ENCODE measurements at regions not wholly inside any gene's neighbourhood (a gene's known extent, or its start where the extent isn't known, plus 50 kb on each side); places are given as distances from the start of the nearest gene placed in this dataset.

DNA sequence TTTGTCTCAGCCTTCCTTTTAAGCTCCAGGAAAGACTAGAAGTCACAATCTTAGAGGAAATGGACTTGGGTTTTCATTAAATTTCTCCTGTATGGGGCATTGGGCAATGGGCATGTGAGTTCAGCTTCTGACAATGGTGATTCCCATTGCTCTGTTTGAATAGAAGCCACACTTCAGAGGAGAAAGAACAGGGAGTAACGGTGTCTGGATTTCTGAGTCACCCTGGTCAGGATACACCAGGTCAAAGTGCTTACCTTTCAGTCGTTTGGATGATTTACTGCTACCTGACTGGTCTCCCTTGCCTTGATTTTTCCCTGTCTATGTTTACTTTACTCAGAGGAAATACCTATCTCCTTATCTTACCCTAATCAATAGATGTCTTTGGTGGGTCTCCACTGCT lies 111.7 kb upstream of the VEPH1 start:
- TF ChIP-seq, protein P1, sequence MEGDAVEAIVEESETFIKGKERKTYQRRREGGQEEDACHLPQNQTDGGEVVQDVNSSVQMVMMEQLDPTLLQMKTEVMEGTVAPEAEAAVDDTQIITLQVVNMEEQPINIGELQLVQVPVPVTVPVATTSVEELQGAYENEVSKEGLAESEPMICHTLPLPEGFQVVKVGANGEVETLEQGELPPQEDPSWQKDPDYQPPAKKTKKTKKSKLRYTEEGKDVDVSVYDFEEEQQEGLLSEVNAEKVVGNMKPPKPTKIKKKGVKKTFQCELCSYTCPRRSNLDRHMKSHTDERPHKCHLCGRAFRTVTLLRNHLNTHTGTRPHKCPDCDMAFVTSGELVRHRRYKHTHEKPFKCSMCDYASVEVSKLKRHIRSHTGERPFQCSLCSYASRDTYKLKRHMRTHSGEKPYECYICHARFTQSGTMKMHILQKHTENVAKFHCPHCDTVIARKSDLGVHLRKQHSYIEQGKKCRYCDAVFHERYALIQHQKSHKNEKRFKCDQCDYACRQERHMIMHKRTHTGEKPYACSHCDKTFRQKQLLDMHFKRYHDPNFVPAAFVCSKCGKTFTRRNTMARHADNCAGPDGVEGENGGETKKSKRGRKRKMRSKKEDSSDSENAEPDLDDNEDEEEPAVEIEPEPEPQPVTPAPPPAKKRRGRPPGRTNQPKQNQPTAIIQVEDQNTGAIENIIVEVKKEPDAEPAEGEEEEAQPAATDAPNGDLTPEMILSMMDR (IDR thresholded peaks at IDR 0.05; ENCODE audit: borderline replicate concordance, insufficient read depth, low read depth, low read length): no peak
- no peak overlapping the region for H3K4me3 ChIP-seq (ENCODE audit: low read depth, low read length)

DNA sequence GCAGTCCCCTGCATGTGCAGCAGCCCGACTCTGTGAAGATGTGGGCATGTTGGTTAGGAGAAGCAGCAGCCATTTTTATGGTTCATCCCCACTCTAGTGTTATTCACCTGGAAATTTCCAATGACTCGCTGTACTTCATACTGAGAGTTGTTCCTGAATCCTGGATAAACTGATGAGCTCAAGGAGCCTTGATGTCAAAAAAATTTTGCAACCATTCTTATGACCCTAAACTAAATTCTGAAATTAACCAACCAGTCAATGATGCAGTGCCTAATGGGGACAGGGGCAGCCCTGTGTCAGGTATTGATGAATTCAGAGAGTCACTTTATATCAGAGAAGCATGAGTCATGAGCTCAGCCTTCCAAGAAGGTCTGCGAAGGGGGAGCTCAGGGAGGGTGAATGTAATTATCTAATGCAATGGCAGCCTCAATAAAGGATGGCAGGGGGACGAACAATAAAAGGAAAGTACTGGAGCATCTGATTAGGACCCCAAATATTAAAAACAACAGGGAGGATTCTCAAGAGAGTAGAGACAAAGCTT lies 108.4 kb upstream of the VEPH1 start:
- TF ChIP-seq, protein P1 (IDR thresholded peaks at IDR 0.05; ENCODE audit: borderline replicate concordance, insufficient read depth, low read depth, low read length): no peak
- no peak overlapping the region for H3K4me3 ChIP-seq (ENCODE audit: low read depth, low read length)

DNA sequence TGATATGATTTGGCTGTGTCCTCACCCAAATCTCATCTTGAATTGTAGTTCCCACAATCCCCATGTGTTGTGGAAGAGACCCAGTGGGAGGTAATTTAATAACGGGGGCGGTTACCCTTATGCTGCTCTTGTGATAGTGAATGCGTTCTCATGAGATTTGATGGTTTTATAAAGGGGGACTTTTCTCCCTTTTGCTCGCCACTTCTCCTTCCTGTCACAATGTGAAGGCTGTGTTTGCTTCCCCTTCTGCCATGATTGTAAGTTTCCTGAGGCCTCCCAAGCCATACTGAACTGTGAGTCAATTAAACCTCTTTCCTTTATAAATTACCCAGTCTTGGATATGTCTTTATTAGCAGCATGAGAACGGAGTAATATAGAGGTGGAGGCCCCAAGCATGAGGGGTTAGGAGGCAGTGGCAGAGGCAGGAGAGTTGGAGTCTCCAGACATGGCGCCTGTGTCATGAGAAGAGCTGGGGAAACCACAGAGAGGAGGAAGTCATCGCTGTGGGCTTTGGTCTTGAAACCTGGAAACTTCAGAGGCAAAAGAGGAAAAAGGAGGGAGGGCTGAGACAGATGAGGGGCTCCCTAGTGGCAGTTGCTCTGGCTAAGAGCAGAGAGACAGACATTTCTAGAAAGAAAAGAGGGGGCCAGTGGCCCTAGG lies 107.8 kb upstream of the VEPH1 start:
- TF ChIP-seq, protein P1 (IDR thresholded peaks at IDR 0.05; ENCODE audit: borderline replicate concordance, insufficient read depth, low read depth, low read length): no peak
- no peak overlapping the region for H3K4me3 ChIP-seq (ENCODE audit: low read depth, low read length)

DNA sequence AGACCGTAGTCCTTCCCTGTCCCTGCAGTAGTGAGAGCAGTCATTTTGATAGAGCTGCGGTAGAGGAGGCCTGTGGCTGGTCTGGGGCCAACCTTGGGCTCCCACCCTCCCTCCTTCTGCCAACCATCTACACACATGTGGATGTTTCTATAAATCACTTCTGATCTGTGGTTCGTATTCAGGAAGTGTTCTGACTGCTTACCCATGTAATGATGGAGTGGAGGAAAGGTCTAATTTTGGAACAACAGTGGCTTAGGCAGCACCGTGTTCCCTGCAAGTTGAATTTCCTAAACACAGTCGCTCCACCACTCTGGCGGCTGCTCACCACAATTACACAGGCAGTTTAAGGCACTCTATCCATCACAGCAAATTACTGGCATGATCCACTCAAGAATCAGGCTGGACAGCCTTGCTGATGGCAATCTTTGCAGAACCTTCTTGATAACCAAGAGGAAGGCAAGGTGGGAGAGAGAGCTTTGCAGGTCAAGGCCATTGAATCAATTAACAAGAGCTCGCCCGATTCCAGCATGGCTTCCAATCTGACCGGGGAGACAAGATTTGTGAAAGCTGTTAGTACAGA lies 104.7 kb upstream of the VEPH1 start:
- TF ChIP-seq, protein P1 (IDR thresholded peaks at IDR 0.05; ENCODE audit: borderline replicate concordance, insufficient read depth, low read depth, low read length): no peak
- no peak overlapping the region for H3K4me3 ChIP-seq (ENCODE audit: low read depth, low read length)

DNA sequence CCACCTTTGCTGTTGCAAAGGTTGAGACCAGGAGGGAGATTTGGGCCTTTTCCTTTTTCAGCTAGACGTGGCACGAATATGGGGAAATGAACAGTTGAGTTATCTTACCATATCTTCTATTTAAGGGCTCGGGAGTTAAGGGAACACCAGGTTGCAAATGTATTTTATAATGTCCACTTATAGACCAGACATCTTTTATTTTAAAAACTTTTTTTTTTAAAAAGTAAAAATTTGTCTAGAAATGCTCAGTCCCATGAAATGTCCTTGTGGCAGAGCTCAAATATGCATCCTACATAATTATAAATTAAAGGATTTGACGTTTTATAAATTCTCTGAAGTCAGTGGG lies 103.6 kb upstream of the VEPH1 start:
- TF ChIP-seq, protein P1 (IDR thresholded peaks at IDR 0.05; ENCODE audit: borderline replicate concordance, insufficient read depth, low read depth, low read length): no peak
- no peak overlapping the region for H3K4me3 ChIP-seq (ENCODE audit: low read depth, low read length)

DNA sequence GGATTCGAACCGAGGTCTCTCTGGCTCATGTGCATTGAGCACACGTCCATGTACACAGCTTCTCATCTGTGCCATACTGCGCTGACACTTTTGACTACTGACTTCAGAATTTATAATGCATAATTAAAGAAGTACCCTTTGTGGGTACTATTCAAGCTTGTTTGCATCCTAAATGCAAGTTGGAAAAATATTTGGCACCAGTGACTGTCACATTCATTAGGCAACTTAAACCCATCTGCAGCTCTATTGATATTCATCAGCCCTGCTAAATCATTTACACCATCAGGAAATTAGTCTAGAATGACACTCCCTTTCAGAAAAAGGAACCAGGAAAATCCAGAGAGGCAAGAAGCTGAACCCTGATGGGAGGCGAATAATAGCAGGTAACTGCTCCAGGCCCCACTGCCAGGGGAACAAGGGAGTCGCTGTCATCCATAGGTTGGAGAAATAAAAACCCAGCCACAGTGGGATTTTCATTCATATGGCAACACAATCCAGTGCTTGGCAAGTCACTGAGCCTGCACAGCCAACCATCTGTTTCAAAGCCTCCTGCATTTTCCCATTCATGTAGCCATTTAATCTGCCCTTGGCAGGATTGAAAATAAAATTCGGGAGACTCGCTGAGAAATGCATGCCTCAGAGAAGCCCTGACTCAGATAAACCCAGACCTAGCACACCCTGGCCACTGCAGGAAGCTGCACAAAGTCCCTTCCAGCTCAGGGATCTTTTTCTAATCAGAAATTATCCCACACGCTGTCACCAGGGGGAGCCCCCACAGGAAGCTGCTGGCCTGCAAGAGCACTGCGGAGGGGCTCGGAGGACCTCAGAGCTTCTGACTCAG lies 103.0 kb upstream of the VEPH1 start:
- TF ChIP-seq, protein P1 (IDR thresholded peaks at IDR 0.05; ENCODE audit: borderline replicate concordance, insufficient read depth, low read depth, low read length): peak; percentile 88
- H3K4me3 ChIP-seq (ENCODE audit: low read depth, low read length): no peak overlapping the region
